Uterus (tissue), 3 donors: ENCODE measurements at regions not wholly inside any gene's neighbourhood (a gene's known extent, or its start where the extent isn't known, plus 50 kb on each side); places are given as distances from the start of the nearest gene placed in this dataset.

Source experiments
- DNase-seq, 2 donors: peaks; one replicate each; pipeline ENCODE4 v3.0.0-alpha.2; 2019 to 2020
- H3K27ac ChIP-seq, 2 donors: fragments of 200-600 bp; sonication (generic); 1 replicate in 1 of 2; 2 replicates in 1 of 2; pipeline ENCODE4 v1.5.1; 2016 to 2018
- H3K27me3 ChIP-seq, 2 donors: fragments of 200-600 bp; sonication (generic); one replicate each; pipeline ENCODE4 v1.5.1; 2018 to 2019; ENCODE audit warnings: control low read depth in 1 of 2
- H3K36me3 ChIP-seq, 2 donors: fragments of 200-600 bp; sonication (generic); one replicate each; pipeline ENCODE4 v1.5.1; 2019; ENCODE audit warnings: control low read depth in 1 of 2
- H3K4me1 ChIP-seq, 2 donors: fragments of 200-600 bp; sonication (generic); one replicate each; pipeline ENCODE4 v1.5.1; 2018 to 2019; ENCODE audit warnings: control low read depth in 1 of 2
- H3K4me3 ChIP-seq, 2 donors: fragments of 200-600 bp; sonication (generic); 1 replicate in 1 of 2; 2 replicates in 1 of 2; pipeline ENCODE4 v1.5.1; 2018 to 2019; ENCODE audit warnings: mild to moderate bottlenecking in 1 of 2
- H3K9me3 ChIP-seq, 2 donors: fragments of 200-600 bp; sonication (generic); one replicate each; pipeline ENCODE4 v1.5.1; 2019; ENCODE audit warnings: control low read depth in 1 of 2
- POLR2A ChIP-seq, 2 donors: fragments of 450-650 bp; IDR thresholded peaks; one replicate each; pipeline ENCODE4 v1.6.1; 2016; ENCODE audit warnings: antibody characterized with exemption in 2 of 2, mild to moderate bottlenecking in 1 of 2, moderate library complexity in 1 of 2
- intact Hi-C: fragments of 100-400 bp; cut with DNase I; formaldehyde crosslinking; loops from one replicate; pipeline ENCODE4 v1.15.1; 2023; ENCODE audit warnings: low total_unique reads
- TF ChIP-seq, protein P1 (sequence below), 4 experiments: fragments of 200-600 bp in 2 of 4; fragments of 450-650 bp in 2 of 4; sonication (generic) in 2 of 4; IDR thresholded peaks; one replicate each; pipeline ENCODE4 v1.5.1; 2016 to 2019; ENCODE audit warnings: antibody characterized with exemption in 4 of 4, mild to moderate bottlenecking in 2 of 4, moderate library complexity in 1 of 4
- donor health status: DM: yes; HTN: yes; CAD: no.

- TF ChIP-seq, protein P1, sequence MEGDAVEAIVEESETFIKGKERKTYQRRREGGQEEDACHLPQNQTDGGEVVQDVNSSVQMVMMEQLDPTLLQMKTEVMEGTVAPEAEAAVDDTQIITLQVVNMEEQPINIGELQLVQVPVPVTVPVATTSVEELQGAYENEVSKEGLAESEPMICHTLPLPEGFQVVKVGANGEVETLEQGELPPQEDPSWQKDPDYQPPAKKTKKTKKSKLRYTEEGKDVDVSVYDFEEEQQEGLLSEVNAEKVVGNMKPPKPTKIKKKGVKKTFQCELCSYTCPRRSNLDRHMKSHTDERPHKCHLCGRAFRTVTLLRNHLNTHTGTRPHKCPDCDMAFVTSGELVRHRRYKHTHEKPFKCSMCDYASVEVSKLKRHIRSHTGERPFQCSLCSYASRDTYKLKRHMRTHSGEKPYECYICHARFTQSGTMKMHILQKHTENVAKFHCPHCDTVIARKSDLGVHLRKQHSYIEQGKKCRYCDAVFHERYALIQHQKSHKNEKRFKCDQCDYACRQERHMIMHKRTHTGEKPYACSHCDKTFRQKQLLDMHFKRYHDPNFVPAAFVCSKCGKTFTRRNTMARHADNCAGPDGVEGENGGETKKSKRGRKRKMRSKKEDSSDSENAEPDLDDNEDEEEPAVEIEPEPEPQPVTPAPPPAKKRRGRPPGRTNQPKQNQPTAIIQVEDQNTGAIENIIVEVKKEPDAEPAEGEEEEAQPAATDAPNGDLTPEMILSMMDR (IDR thresholded peaks at IDR 0.05), result no peak
- no peak for TF ChIP-seq POLR2A (IDR thresholded peaks at IDR 0.05)
- Histone ChIP-seq H3K27ac (no peak overlapping the region), H3K36me3 (no peaks in the 10 kb centered on the region), H3K27me3 (no peaks in the 10 kb centered on the region), H3K9me3 (no peaks in the 10 kb centered on the region), H3K4me3 (no peak overlapping the region), H3K4me1 (no peaks in the 10 kb centered on the region)
- intact Hi-C loops, result no loop called here
- DNase-seq, result no peak
These were observed 143.4 kb downstream of the BARHL2 start for GRCh38 chr1:90573736-90574135.

DNA sequence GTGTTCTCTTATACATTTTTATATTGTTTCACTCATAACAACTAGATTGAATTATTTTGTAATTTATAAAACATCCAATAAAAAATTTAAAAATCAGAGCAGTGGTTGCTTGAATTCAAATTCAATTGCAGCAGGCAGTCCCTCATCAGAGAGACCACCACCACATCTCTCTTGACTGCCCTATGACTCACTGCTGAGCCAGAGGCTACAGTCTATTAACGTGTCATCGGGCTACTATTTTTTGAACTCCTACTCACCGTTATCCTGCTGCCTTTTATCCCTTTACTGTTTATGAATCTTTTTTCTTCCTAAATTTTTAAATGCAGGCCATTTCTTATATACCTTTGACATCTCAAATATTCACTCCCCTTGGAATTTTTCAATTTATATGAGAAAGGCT lies 144.7 kb downstream of the BARHL2 start:
- no peak overlapping the region for H3K4me3 ChIP-seq
- no peak overlapping the region for H3K27ac ChIP-seq
- intact Hi-C loops, result no loop called here
- no peaks in the 10 kb centered on the region for H3K4me1 ChIP-seq
- H3K27me3 ChIP-seq, result no peaks in the 10 kb centered on the region
- H3K9me3 ChIP-seq, result no peaks in the 10 kb centered on the region
- TF ChIP-seq, protein P1 (IDR thresholded peaks at IDR 0.05), result no peak
- TF ChIP-seq POLR2A (IDR thresholded peaks at IDR 0.05), result no peak
- H3K36me3 ChIP-seq, result no peaks in the 10 kb centered on the region
- no peak for DNase-seq

GRCh38 chr1:90568436-90568835 lies 148.7 kb downstream of the BARHL2 start:
- Histone ChIP-seq H3K4me3 (no peak overlapping the region), H3K4me1 (no peaks in the 10 kb centered on the region), H3K9me3 (no peaks in the 10 kb centered on the region), H3K36me3 (no peaks in the 10 kb centered on the region), H3K27ac (no peak overlapping the region), H3K27me3 (no peaks in the 10 kb centered on the region)
- DNase-seq, result no peak
- TF ChIP-seq POLR2A (IDR thresholded peaks at IDR 0.05), result no peak
- TF ChIP-seq, protein P1 (IDR thresholded peaks at IDR 0.05), result no peak
- intact Hi-C loops, result no loop called here

DNA sequence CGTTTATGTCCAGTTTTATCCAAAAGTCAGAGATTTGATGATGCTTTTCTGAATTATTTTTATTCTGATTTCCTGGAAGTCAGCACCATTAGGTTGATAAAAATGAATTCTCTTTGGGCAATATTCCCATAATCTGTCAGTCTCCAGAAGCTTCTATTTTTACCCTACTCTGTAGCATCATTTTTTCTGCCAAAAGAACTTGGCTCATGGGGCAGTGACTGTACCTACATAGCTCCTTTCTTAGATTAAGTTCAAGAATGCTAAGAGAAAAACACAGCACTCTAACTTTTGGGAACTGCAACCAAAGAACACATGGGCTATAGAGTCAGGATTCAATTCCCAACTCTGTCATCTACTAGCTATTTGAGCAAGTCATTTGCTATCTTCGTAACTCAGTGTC lies 152.9 kb downstream of the BARHL2 start:
- no peaks in the 10 kb centered on the region for H3K36me3 ChIP-seq
- H3K4me1 ChIP-seq, result no peaks in the 10 kb centered on the region
- no peak overlapping the region for H3K27ac ChIP-seq
- no peak for DNase-seq
- TF ChIP-seq, protein P1 (IDR thresholded peaks at IDR 0.05), result no peak
- no peak for TF ChIP-seq POLR2A (IDR thresholded peaks at IDR 0.05)
- intact Hi-C loops, result no loop called here
- no peak overlapping the region for H3K4me3 ChIP-seq
- H3K9me3 ChIP-seq, result no peaks in the 10 kb centered on the region
- no peaks in the 10 kb centered on the region for H3K27me3 ChIP-seq

- no peaks in the 10 kb centered on the region for H3K4me1 ChIP-seq
- H3K27me3 ChIP-seq, result no peaks in the 10 kb centered on the region
- no peaks in the 10 kb centered on the region for H3K9me3 ChIP-seq
- H3K27ac ChIP-seq, result no peak overlapping the region
- DNase-seq, result no peak
- TF ChIP-seq, protein P1 (IDR thresholded peaks at IDR 0.05), result no peak
- no peak for TF ChIP-seq POLR2A (IDR thresholded peaks at IDR 0.05)
- H3K36me3 ChIP-seq, result no peaks in the 10 kb centered on the region
- intact Hi-C loops, result no loop called here
- H3K4me3 ChIP-seq, result no peak overlapping the region
These were observed 154.2 kb downstream of the BARHL2 start for GRCh38 chr1:90562892-90563291.
